H1 (cell line): ENCODE measurements at regions not wholly inside any gene's neighbourhood (a gene's known extent, or its start where the extent isn't known, plus 50 kb on each side); places are given as distances from the start of the nearest gene placed in this dataset.

Experiments used
- CTCF ChIA-PET: fragments of 300-600 bp; sonication (Branson Sonifier 250); formaldehyde crosslinking; loops from one replicate; lab custom pipeline; 2021; ENCODE audit not compliant: partially characterized antibody; lab: Charles Lee
- POLR2A ChIA-PET: fragments of 300-600 bp; sonication (Branson Sonifier 250); formaldehyde crosslinking; loops from one replicate; lab custom pipeline; 2021; ENCODE audit warnings: inconsistent platforms; ENCODE audit not compliant: partially characterized antibody; lab: Charles Lee
- DNase-seq, 2 experiments: peaks; one replicate each; pipeline versions ENCODE4 v3.0.0 to v3.0.0-alpha.2; 2010 to 2022; ENCODE audit warnings: low spot score in 2 of 2, low read depth in 1 of 2, mixed read lengths in 1 of 2
- FAIRE-seq: peaks from 2 replicates; lab custom pipeline; 2011; peaks lifted over from hg19 to GRCh38; lab: Jason Lieb, UNC
- H2AFZ ChIP-seq: 2 replicates; pipeline ENCODE4 v1.8.1; 2012; ENCODE audit warnings: low read length, inconsistent platforms
- H2AK5ac ChIP-seq: 2 replicates; pipeline ENCODE4 v1.6.1; 2013; ENCODE audit warnings: low read depth, low read length
- H2BK120ac ChIP-seq: replicated peaks from 2 replicates; pipeline ENCODE3; 2013; ENCODE audit warnings: low read depth, low read length, inconsistent platforms
- H2BK12ac ChIP-seq: 2 replicates; pipeline ENCODE4 v1.6.1; 2013; ENCODE audit warnings: low read depth, low read length
- H2BK15ac ChIP-seq: 2 replicates; pipeline ENCODE4 v1.6.1; 2013; ENCODE audit warnings: low read length
- H2BK20ac ChIP-seq: 2 replicates; pipeline ENCODE4 v1.6.1; 2013; ENCODE audit warnings: low read length
- H2BK5ac ChIP-seq: 2 replicates; pipeline ENCODE4 v1.6.1; 2013; ENCODE audit warnings: low read depth, low read length
- H3K14ac ChIP-seq: 2 replicates; pipeline ENCODE4 v1.6.1; 2013; ENCODE audit warnings: inconsistent platforms; ENCODE audit not compliant: insufficient read length
- H3K18ac ChIP-seq: 2 replicates; pipeline ENCODE4 v1.6.1; 2013; ENCODE audit warnings: low read length; ENCODE audit errors: extremely low read depth
- H3K23ac ChIP-seq: 2 replicates; pipeline ENCODE4 v1.6.1; 2013; ENCODE audit warnings: inconsistent platforms; ENCODE audit not compliant: insufficient read length
- H3K23me2 ChIP-seq: 2 replicates; pipeline ENCODE4 v1.6.1; 2013; ENCODE audit warnings: low read depth, low read length
- H3K27ac ChIP-seq: 2 replicates; pipeline ENCODE4 v1.6.1; 2011; ENCODE audit warnings: low read depth, low read length, inconsistent platforms
- H3K27me3 ChIP-seq, 4 experiments: replicated peaks in 1 of 4; 1 replicate in 1 of 4; 2 replicates in 3 of 4; pipeline versions ENCODE4 v1.6.1 to v1.8.1; 2011 to 2013; ENCODE audit warnings: low read length in 3 of 4, mild to moderate bottlenecking in 3 of 4, inconsistent platforms in 2 of 4, mixed read lengths in 2 of 4, moderate library complexity in 1 of 4; ENCODE audit not compliant: control insufficient read depth in 3 of 4, insufficient read depth in 3 of 4; ENCODE audit errors: extremely low read depth in 1 of 4
- H3K36me3 ChIP-seq, 4 experiments: 2 replicates each; pipeline versions ENCODE4 v1.6.1 to v1.8.1; 2011 to 2013; ENCODE audit warnings: mild to moderate bottlenecking in 4 of 4, low read length in 3 of 4, moderate library complexity in 2 of 4, control low read depth in 1 of 4, inconsistent platforms in 1 of 4; ENCODE audit not compliant: insufficient read depth in 4 of 4, control insufficient read depth in 2 of 4
- H3K4ac ChIP-seq: replicated peaks from 2 replicates; pipeline ENCODE3; 2013; ENCODE audit warnings: low read length, low read depth, mixed read lengths, inconsistent platforms; ENCODE audit not compliant: insufficient read length
- H3K4me1 ChIP-seq, 4 experiments: replicated peaks in 1 of 4; 1 replicate in 1 of 4; 2 replicates in 3 of 4; pipeline versions ENCODE4 v1.6.1 to v1.8.1; 2011 to 2013; ENCODE audit warnings: low read length in 3 of 4, inconsistent platforms in 2 of 4, mixed read lengths in 1 of 4; ENCODE audit not compliant: insufficient read depth in 4 of 4, control insufficient read depth in 3 of 4
- H3K4me2 ChIP-seq, 2 experiments: 2 replicates each; pipeline versions ENCODE4 v1.6.1 to v1.8.1; 2011 to 2013; ENCODE audit warnings: low read depth in 2 of 2, low read length in 2 of 2, control low read depth in 1 of 2, inconsistent platforms in 1 of 2, mild to moderate bottlenecking in 1 of 2; ENCODE audit not compliant: insufficient read depth in 1 of 2
- H3K4me3 ChIP-seq, 4 experiments: fragments of 200-600, 300-600 bp in 1 of 4; sonication (generic), shearing (Covaris generic), sonication (Bioruptor Twin) in 1 of 4; 2 replicates each; pipeline versions ENCODE4 v1.5.1 to v1.8.1; 2011 to 2016; ENCODE audit warnings: low read length in 4 of 4, low read depth in 3 of 4, control low read depth in 2 of 4, inconsistent platforms in 2 of 4, mild to moderate bottlenecking in 2 of 4, mixed read lengths in 1 of 4, moderate library complexity in 1 of 4; ENCODE audit not compliant: insufficient read depth in 2 of 4; ENCODE audit errors: extremely low read depth in 1 of 4
- H3K56ac ChIP-seq: replicated peaks from 2 replicates; pipeline ENCODE3; 2013; ENCODE audit warnings: low read depth, mild to moderate bottlenecking, mixed read lengths, low read length, inconsistent platforms; ENCODE audit not compliant: insufficient read length
- H3K79me1 ChIP-seq: 2 replicates; pipeline ENCODE4 v1.6.1; 2013; ENCODE audit warnings: low read depth, low read length, control low read depth
- H3K79me2 ChIP-seq, 2 experiments: 2 replicates each; pipeline versions ENCODE4 v1.6.1 to v1.8.1; 2012 to 2013; ENCODE audit warnings: low read length in 2 of 2, mild to moderate bottlenecking in 2 of 2, inconsistent platforms in 1 of 2; ENCODE audit not compliant: insufficient read depth in 2 of 2, control insufficient read depth in 1 of 2
- H3K9ac ChIP-seq, 4 experiments: replicated peaks in 1 of 4; 1 replicate in 1 of 4; 2 replicates in 3 of 4; pipeline versions ENCODE4 v1.6.1 to v1.8.1; 2011 to 2013; ENCODE audit warnings: low read depth in 3 of 4, low read length in 3 of 4, control low read depth in 2 of 4, mild to moderate bottlenecking in 2 of 4, moderate library complexity in 2 of 4, inconsistent platforms in 1 of 4; ENCODE audit errors: extremely low read depth in 1 of 4
- H3K9me3 ChIP-seq, 2 experiments: 2 replicates each; pipeline versions ENCODE4 v1.6.1 to v1.8.1; 2012 to 2013; ENCODE audit warnings: mild to moderate bottlenecking in 2 of 2, moderate library complexity in 2 of 2, control low read depth in 1 of 2, inconsistent platforms in 1 of 2, low read depth in 1 of 2, low read length in 1 of 2, mixed read lengths in 1 of 2; ENCODE audit not compliant: insufficient read depth in 2 of 2
- H4K20me1 ChIP-seq, 2 experiments: replicated peaks in 1 of 2; 2 replicates each; pipeline versions ENCODE3 to v1.8.1; 2011 to 2013; ENCODE audit warnings: inconsistent platforms in 2 of 2, low read length in 2 of 2, mild to moderate bottlenecking in 1 of 2; ENCODE audit not compliant: insufficient read depth in 2 of 2, control insufficient read depth in 1 of 2
- H4K5ac ChIP-seq: 2 replicates; pipeline ENCODE4 v1.6.1; 2013; ENCODE audit warnings: low read length, low read depth, mixed read lengths, inconsistent platforms; ENCODE audit not compliant: insufficient read length
- H4K8ac ChIP-seq: 2 replicates; pipeline ENCODE4 v1.8.0; 2013; ENCODE audit warnings: mild to moderate bottlenecking, moderate library complexity, low read length, inconsistent platforms; ENCODE audit not compliant: insufficient read depth; ENCODE audit errors: extremely low read depth
- H4K91ac ChIP-seq: replicated peaks from 2 replicates; pipeline ENCODE3; 2013; ENCODE audit warnings: low read length, mixed read lengths, inconsistent platforms; ENCODE audit not compliant: insufficient read length
- EGR1 ChIP-seq: IDR thresholded peaks from 2 replicates; pipeline ENCODE4 v1.6.1; 2011; ENCODE audit warnings: low read depth, low read length, borderline replicate concordance
- HDAC6 ChIP-seq: IDR thresholded peaks from one replicate; pipeline ENCODE4 v1.7.1; 2012; ENCODE audit warnings: low read depth, mild to moderate bottlenecking, inconsistent platforms, low read length, moderate library complexity
- JUND ChIP-seq: IDR thresholded peaks from 2 replicates; pipeline ENCODE4 v1.6.1; 2011; ENCODE audit warnings: mild to moderate bottlenecking, improper control_type of control experiment, low read length
- KDM5A ChIP-seq: fragments of 200-600 bp; IDR thresholded peaks from 2 replicates; pipeline ENCODE4 v1.7.1; 2012; ENCODE audit warnings: mild to moderate bottlenecking, low read length, inconsistent platforms, mixed read lengths
- POU5F1 ChIP-seq: IDR thresholded peaks from 2 replicates; pipeline ENCODE4 v1.6.1; 2011; ENCODE audit warnings: low read depth, mild to moderate bottlenecking, low read length, moderate library complexity
- WGBS, 2 experiments: shearing (Covaris generic) in 1 of 2; methylation state at CpG; one replicate each; pipeline versions ENCODE4 v1.1.6 to v1.1.7; 2013 to 2015; ENCODE audit warnings: low lambda C conversion rate in 2 of 2, mixed read lengths in 2 of 2, inconsistent platforms in 1 of 2, low coverage in 1 of 2, missing lambda C conversion rate in 1 of 2; ENCODE audit not compliant: insufficient replicate concordance in 2 of 2, insufficient coverage in 1 of 2, insufficient read length in 1 of 2; ENCODE audit errors: extremely low coverage in 1 of 2, missing lambda C conversion rate in 1 of 2; 5-methylcytosine and 5-hydroxymethylcytosine counted together

- no peak overlapping the region for H4K91ac ChIP-seq
- no peak overlapping the region for H3K4me2 ChIP-seq
- FAIRE-seq (no peak), DNase-seq (no peak)
- H2BK5ac ChIP-seq = no peak overlapping the region
- H2AFZ ChIP-seq = no peak overlapping the region
- H3K23me2 ChIP-seq = no peaks in the 10 kb centered on the region
- H2BK120ac ChIP-seq = no peak overlapping the region
- no peaks in the 10 kb centered on the region; a peak in 1 of 8 replicates for H3K36me3 ChIP-seq
- H3K79me2 ChIP-seq = no peaks in the 10 kb centered on the region
- TF ChIP-seq HDAC6 (no peak), POU5F1 (no peak), KDM5A (no peak), JUND (no peak), EGR1 (no peak)
- no peak overlapping the region for H3K4me3 ChIP-seq
- no peak overlapping the region for H2BK20ac ChIP-seq
- no peak overlapping the region for H3K56ac ChIP-seq
- no peaks in the 10 kb centered on the region for H3K9me3 ChIP-seq
- no peak overlapping the region for H3K27ac ChIP-seq
- 93% methylated on average over 5 of the region's 5 CpGs; no CpG with 5 or more reads in 1 of the 2 experiments for WGBS, 2 experiments
- H3K4me1 ChIP-seq = no peaks in the 10 kb centered on the region
- no peaks in the 10 kb centered on the region for H3K79me1 ChIP-seq
- no peak overlapping the region for H3K23ac ChIP-seq
- no peak overlapping the region for H2AK5ac ChIP-seq
- no peak overlapping the region for H4K8ac ChIP-seq
- no peaks in the 10 kb centered on the region for H3K27me3 ChIP-seq
- H2BK12ac ChIP-seq = no peak overlapping the region
- H3K4ac ChIP-seq = no peak overlapping the region
- no peak overlapping the region for H3K9ac ChIP-seq
- no peak overlapping the region for H3K14ac ChIP-seq
- no peak overlapping the region for H3K18ac ChIP-seq
- peaks cover 0 to 1% of the 10 kb centered on the region in 2 experiments for H4K20me1 ChIP-seq
- POLR2A ChIA-PET = interaction anchor here (1.2 to 1.6 kb wide), 3 partner anchors 9 to 169 kb away, joined by 3 to 4 read pairs (median 4); partner anchors contain the start of gene HNRNPU
- H4K5ac ChIP-seq = no peak overlapping the region
- no peak overlapping the region for H2BK15ac ChIP-seq
- CTCF ChIA-PET = interaction anchor here (0.6 to 2.2 kb wide), 4 partner anchors 12 to 328 kb away, joined by 3 to 13 read pairs (median 4); no protein-coding TSS in a partner anchor
Measured at GRCh38 chr1:245007852-245008251, 143.5 kb upstream of the HNRNPU start.
